NCI-H524 (cell line): ENCODE measurements at regions not wholly inside any gene's neighbourhood (a gene's known extent, or its start where the extent isn't known, plus 50 kb on each side); places are given as distances from the start of the nearest gene placed in this dataset.
"Not testable (repeated sequence)": the region's sequence is repeated elsewhere in the genome, so short reads cannot be mapped to it uniquely, and the experiment has no call there.

ENCODE experiments used
- DNase-seq, 2 experiments: peaks; one replicate each; lab custom pipeline; 2025; lab: John Stamatoyannopoulos, UW

DNA sequence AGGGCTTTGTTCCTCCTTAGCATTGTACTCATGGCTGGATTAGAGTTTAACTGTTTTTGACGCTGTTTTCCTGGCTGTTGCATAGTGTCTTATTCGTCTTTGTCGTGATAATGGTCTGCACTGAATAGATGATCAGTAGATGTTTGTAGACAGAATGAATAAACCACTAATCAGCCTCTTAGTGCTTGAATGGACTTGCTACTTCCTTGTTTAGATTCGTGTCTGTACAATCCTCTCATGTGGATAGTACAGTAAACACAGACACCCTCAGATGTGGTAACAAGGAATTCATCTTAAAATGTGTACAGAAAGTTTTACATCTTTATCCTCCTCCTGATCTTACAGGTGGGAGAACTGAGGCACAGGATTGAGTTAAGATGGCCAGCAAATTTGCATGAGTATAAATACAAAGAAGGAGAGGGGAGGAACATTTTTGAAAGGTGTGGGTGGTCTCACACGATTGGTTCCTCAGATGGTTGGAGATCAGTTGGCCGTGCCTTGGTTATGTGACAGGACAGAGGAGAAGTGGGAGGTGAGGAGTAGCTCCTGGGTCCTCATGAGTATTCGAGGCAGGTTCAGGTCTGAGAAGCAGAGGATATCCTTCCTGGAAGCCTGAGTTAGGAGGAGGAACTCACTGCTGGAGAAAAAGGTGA, 196.0 kb downstream of the KLRB1 start:
- not testable (repeated sequence) for DNase-seq

DNA sequence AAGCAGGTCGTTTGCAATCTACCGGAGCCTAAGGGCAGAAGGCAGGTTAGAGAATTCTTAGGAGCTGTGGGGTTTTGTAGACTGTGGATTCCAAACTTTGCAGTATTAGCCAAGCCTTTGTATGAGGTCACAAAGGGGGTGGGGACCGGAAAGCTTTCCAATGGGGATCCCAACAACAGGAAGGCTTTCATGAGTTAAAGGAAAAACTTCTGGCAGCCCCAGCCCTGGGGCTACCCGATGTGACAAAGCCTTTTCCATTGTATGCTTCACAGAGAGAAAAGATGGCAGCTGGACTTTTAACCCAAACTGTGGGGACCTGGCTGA, 199.2 kb upstream of the PZP start:
- not testable (repeated sequence) for DNase-seq

DNA sequence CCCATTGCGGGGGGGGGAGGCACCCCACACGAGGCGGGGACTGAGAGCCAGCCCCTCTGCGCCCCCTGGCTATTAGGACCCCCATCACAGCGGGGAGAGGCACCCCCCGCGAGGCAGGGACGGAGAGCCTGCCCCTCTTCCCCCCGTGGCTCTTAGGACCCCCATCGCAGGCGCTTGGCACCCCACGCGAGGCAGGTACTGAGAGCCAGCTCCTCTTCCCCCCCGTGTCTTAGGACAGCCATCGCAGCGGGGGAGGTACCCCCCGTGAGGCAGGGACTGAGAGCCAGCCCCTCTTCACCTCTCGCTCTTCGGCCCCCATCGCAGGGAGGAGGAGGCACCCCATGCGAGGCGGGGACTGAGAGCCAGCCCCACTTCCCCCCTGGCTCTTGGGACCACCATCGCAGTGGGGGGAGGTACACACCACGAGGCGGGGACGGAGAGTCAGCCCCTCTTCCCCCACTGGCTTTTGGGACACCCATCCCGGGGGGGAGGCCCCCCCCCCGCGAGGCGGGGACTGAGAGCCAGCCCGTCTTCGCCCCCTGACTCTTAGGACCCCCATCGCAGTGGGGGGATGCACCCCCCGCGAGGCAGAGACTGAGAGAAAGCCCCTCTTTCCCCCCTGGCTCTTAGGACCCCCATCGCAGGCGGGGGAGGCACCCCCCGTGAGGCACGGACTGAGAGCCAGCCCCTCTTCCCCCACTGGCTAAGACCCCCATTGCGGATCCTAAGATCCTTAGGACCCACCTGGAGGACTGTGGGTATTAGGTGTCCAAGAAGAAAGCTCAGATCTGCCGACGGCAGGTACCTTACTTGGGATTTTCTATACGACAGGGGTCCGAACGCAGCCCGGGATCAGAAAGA, 198.6 kb upstream of the PZP start:
- DNase-seq: no peak

DNA sequence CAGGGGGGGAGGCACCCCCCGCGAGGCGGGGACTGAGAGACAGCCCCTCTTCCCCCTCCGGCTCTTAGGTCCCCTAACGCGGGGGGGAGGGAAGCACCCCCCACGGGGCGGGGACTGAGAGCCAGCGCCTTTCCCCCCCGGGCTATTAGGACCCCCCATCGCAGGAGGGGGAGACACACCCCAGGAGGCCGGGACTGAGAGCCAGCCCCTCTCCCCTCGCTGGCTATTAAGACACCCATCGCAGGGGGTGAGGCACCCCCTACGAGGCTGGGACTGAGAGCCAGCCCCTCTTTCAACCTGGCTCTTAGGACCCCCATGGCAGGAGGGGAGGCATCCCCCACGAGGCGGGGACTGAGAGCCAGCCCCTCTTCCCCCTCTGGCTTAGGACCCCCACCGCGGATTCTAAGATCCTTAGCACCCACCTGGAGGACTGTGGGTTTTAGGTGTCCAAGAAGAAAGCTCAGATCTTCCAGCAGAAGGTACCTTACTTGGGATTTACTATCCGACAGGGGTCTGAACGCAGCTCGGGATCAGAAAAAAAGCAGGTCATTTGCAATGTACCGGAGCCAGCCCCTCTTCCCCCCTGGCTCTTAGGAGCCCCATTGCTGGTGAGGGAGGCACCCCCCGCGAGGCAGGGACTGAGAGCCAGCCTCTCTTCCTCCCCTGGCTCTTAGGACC, 197.8 kb upstream of the PZP start:
- DNase-seq: no peak

DNA sequence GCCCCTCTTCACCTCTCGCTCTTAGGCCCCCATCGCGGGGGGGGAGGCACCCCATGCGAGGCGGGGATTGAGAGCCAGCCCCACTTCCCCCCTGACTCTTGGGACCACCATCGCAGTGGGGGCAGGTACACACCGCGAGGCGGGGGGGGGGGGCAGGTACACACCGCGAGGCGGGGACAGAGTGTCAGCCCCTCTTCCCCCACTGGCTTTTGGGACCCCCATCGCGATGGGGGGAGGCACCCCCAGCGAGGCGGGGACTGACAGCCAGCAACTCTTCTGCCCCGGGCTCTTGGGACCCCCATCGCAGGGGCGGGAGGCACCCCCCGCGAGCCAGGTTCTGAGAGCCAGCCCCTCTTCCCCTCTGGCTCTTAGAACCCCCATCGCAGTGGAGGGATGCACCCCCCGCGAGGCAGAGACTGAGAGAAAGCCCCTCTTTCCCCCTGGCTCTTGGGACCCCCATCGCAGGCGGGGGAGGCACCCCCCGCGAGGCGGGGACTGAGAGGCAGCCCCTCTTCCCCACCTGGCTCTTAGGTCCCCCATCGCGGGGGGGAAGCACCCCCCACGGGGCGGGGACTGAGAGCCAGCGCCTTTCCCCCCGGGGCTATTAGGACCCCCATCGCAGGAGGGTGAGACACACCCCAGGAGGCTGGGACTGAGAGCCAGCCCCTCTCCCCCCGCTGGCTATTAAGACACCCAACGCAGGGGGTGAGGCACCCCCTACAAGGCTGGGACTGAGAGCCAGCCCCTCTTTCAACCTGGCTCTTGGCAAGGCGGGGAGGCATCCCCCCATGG, 196.5 kb upstream of the PZP start:
- DNase-seq: no peak

DNA sequence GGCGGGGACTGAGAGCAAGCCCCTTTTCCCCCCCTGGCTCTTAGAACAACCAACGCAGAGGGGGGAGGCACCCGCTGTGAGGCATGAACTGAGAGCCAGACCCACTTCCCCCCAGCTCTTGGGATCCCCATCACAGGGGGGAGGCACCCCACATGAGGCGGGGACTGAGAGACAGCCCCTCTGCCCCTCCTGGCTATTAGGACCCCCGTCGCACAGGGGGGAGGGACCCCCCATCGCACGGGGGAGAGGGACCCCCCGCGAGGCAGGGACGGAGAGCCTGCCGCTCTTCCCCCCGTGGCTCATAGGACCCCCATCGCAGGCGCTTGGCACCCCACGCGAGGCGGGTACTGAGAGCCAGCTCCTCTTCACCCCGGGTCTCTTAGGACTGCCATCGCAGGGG, 195.8 kb upstream of the PZP start:
- DNase-seq: no peak

DNA sequence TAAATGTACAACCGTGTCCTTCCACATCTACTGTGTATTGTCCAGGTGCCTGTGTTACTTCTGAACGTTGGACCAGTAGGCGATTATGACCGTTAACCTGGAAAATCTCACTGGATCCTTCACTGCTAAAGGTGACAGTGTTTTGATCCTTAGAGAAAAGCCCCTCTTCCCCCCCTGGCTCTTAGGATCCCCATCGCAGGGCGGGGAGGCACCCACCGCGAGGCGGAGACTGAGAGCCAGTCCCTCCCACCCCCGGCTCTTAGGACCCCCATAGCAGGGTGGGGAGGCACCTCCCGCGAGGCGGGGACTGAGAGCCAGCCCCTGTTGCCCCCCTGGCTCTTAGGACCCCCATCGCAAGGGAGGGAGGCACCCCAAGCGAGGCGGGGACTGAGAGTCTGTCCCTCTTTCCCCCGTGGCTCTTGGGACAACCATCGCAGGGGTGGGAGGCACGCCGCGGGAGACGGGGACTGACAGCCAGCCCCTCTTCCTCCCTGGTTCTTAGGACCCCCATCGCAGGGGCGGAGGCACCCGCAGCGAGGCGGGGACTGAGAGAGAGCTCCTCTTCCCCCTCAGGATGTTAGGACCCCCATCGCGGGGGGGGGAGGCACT, 194.3 kb upstream of the PZP start:
- not testable (repeated sequence) for DNase-seq

DNA sequence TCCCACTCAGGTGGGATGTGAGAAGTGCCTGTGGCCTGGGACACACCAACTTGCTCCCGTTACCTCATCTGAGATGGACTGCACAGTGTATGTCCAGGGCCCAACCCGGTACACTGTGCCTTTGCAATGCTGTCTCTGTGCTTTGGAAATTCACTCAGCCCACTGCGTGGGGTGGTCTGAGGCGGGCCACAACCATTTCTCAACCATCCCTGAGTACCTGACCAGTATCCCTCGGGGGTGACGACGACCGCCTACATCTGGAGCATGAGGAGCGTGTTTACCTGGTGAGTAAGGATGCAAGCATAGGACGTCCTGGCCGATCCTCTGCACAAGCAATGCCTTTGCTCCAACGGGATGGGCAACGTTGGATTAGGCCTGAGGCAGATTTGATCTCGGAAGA, 188.2 kb upstream of the PZP start:
- not testable (repeated sequence) for DNase-seq

DNA sequence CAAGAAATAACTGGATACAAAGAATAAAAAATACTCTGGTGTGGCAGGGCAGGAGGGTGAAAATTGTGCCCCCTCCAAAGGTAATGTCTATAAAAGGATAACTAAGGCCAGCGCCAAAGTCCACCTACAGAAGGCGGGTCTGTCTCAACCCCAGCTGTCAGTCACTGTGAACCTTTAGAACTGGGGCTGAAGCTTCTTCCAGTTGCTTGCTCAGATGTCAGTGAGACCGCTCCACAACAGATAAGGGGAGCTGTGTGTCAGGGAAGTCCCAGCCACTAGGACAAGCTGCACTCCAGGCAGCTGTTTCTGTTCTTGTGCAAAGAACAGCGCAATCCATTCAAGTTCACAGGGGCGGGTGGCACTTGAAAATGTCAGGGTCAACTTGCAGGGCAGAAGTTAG, 187.0 kb upstream of the PZP start:
- not testable (repeated sequence) for DNase-seq

DNA sequence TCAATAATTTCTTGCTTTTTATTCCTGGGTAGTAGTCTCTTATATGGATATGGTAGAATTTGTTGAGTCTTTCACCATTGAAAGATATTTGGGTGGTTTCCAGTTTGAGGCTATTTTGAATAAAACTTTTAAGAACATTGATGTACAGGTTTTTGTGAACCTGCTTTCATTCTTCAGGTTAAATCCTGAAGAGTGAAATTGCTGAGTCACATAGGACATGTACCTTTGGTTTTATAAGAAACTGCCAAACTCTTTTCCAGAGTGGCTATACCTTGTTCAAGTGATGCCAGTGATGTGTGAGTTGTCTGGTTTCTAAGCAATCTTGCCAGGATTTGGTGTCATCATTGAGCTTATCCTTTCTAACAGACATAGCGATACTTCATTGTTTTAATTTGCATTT, 184.6 kb upstream of the PZP start:
- no peak for DNase-seq

DNA sequence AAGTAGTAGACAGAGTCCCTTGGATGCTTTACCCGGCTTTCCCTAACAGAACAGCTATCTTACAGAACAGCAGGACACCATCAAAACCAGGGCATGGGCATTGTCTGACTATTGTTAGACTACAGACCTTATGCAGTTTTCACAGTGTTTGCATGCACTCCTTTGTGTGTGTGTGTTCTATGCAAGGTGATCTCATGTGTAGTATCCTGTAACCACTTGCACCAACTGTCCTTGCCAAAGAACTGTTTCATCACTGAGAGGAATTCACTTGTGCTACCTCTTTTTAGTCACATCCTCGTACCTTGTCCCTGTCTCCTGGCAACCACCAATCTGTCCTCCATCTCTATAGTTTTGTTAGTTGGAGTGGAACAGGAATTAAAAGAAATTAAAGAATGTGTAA, 183.6 kb upstream of the PZP start:
- DNase-seq: no peak

DNA sequence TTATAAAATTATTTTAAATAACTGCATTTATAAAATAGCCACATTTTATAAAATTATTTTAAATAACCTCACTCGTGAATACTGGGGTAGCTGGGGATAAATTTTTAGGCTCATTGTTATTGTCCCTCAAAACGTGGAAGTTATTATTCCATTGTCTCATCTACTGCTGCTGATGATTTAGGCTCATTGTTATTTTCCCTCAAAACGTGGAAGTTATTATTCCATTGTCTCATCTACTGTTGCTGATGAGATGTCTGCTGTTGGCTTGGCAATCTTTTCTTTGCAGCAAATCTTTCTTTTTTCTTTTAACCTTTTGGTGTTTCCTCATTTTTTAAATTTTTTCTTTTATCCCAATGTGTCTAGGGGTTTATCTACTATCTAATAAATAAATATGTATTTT, 182.6 kb upstream of the PZP start:
- DNase-seq: no peak

DNA sequence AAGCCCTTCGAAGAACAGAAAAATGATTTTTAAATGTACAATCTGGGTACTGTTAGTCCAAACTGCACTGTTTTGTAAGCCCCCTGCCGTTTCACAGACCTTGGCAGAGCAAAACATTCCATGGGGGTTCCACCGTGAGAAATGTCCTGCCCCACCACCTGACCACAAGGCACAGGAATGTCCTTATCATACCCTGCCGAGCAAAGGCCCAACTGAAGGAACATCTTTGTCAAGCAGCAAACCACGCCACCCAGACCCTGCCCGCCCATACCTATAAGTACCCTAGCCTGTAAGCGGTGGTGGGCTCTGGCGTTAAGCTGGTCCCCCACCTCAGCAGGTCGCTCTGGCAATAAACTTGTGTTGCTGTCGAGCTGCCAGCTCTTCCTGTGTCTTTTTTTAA, 181.6 kb upstream of the PZP start:
- no peak for DNase-seq

DNA sequence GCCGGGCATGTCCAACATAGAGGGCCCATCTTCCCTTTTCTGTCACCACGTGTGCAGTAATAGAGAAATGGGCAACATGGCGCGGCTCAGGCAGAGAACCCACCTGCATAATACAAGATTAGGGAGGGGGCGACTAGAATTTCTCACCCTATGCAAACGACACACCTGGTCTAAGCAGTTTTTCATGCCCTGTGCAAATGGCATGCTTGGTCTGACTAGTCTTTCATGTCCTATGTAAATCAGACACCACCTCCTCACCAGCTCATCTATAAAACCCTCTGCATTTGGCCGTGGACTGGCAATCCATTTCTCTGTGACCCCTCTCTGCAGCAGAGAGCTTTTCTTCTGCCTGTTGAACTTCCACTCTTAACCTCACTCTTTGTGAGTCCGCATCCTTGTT, 180.2 kb upstream of the PZP start:
- DNase-seq: no peak

DNA sequence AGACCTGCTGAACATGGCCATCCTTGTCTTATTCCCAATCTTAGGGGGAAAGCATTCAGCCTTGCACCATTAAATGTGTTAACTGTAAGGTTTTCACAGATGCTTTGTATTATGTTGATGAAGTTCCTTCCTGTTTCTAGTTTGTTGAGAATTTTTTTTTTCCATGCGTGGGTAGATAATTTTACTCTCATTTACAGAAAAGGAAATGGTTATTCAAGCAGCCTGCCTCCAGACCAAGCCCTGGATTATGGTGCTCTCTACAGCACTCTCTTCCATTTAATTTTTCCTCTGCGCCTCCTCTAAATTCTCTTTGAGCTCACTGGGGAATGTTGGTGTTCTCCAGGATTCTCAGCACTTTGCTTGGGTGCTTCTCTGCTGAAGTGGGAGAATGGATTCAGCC, 179.3 kb upstream of the PZP start:
- DNase-seq: no peak

DNA sequence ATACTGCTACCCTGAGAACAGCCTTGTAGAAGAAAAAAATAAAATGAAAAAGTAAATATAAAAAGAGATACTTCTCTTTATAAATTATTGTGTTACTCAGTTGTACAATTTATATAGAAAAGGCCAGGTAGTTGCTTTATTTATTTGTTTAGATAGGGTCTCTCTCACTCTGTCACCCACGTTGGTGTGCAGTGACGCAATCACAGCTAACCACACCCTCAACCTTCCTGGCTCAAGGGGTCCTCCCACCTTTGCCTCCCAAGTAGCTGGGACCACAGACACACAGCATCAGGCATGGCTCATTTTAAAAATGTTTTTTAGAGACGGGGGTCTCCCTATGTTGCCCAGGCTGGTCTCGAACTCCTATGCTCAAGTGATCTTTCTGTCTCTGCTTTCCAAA, 175.4 kb upstream of the PZP start:
- no peak for DNase-seq

DNA sequence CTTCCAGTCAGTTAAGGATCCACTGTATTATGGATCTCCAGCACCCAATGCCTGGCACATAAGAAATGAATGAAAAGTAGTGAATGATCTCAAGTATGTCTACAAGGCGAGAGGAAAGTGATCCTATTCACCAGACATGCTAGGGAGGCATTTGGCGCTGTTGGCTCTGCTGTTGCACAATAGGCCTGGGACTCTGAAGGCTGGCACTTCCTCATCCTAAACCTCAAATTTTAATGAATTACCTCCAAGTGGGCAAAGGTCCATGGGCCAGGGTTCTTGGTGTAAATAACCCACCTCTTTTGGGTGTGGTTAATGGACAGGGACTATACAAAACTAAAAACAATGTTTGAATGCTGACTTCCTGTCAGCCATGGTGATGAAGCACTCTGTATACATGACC, 173.4 kb upstream of the PZP start:
- DNase-seq: no peak

DNA sequence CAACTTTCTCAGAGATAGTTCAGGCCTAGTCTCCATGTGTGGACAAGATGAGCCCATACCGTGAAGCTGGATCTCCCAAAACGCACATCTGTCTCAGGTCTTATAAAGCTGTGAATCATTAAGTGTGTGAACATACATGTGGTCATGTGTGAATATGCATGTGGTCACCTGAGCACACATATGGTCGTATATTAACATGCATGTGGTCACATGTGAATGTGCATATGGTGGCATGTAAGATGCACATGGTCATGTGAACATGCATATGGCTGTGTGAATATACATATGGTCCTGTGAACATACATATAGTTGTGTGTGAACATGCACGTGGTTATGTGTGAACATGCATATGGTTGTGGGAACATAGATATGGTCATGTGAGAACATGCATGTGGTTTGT, 172.5 kb upstream of the PZP start:
- DNase-seq: no peak

DNA sequence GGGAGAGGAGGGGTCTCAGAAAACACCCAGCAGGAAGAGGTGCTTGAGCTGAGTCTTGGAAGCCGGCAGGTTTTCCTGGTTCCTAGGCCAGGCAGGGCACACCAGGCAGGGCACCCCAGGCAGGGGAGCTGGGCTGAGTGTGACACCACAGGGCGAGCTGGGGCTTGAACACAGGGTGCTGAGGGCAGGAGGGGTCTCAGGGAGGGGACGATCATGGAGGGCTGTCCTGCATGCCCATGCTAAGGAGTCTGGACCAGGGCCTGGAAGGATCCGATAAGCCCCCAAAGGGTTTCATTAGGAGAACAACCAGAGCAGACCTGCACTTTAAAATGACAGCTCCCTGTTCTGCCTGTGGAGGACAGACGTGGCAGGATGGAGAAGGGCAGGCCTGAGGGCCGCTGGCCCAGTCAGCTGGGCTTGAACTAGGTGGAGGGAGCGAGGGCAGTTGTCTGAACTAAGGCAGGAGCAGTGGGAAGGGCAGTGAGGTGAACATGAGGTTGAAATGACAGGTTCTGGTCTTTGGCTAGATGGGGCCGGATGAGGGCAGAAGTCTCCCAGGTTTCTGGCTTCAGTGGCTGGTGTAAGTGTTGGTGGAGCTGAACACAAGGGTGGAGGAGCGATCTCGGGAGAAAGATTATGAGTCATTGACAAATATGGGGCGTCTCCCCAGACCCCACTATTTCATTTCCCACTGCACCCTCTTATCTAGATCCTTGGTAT, 171.0 kb upstream of the PZP start:
- no peak for DNase-seq

DNA sequence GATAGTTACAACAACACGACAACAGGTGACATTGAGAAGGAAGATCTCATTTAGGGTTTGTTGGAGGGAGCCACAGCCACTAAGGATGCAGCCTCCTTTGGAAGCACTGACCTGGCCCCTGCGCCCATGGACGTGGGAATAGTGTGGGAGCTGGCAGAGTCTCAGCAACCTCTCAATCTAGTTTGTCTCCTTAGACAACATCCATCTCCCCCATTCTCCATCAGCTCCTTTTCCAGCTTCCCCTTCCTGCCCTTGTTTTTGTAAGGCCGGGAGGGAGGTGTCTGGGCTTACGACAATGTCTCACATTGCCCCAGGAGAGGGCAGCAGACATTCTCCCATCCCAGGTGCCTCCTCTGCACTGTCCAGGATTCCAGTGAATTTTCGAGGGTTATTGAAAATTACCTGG, 170.2 kb upstream of the PZP start:
- peak in 1 of 2 experiments; percentile 9 for DNase-seq

DNA sequence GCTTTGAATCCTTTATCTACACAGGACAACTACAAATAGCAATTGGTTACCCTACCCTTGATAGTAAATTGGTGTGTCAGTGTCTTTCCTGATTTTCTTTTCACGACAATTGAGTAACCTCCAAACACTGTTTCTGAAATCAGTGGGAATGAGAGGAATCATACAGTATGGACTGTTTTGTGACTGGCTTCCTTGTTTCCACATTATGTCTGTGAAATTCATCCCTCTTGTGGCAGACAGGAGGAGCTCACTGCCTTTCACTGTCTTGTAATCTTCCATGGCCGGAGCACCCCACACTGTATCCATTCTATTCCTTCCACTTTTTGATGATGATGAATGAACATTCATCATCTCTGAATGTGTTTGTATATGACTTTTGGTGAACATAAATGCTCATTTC, 164.0 kb upstream of the PZP start:
- peak in 1 of 2 experiments; percentile 9 for DNase-seq
